ENCODE measurements at regions not wholly inside any gene's neighbourhood (a gene's known extent, or its start where the extent isn't known, plus 50 kb on each side); places are given as distances from the start of the nearest gene placed in this dataset.
"Not testable (repeated sequence)": the region's sequence is repeated elsewhere in the genome, so short reads cannot be mapped to it uniquely, and the experiment has no call there.

- no peak for TF ChIP-seq CTCF (IDR thresholded peaks at IDR 0.05; ENCODE audit: low read depth, low read length)
- in situ Hi-C loops (cut with HindIII; ENCODE audit: low sequenced_read_pairs) = no loop called here
- DNase-seq (ENCODE audit: low read depth, low spot score) = no peak
- H3K4me3 ChIP-seq (ENCODE audit: low read depth, low read length) = no peak overlapping the region
These were observed 107.3 kb upstream of the CEP126 start for GRCh38 chr11:101807531-101807930.

DNA sequence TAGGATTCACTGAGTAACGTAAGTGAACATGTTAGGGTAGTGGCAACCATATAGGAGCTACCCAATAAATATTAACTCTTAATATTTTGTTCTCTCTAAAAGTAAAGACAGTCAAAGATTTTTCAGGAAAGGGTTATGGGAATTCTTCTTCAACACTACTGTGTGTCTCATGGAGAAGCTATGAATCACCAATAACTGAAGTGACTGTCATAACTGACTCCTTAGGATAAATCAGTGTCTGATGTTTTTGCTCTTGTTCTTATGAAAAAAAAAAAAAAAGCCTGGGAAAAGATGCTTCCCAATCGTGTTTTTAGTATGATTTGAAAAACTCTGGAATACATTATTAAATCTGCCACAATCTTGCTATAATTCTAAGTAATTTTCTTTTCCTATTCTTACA lies 111.2 kb upstream of the CEP126 start:
- no peak for TF ChIP-seq CTCF (IDR thresholded peaks at IDR 0.05; ENCODE audit: low read depth, low read length)
- no peak for DNase-seq (ENCODE audit: low read depth, low spot score)
- in situ Hi-C loops (cut with HindIII; ENCODE audit: low sequenced_read_pairs) = no loop called here
- H3K4me3 ChIP-seq (ENCODE audit: low read depth, low read length) = no peak overlapping the region

DNA sequence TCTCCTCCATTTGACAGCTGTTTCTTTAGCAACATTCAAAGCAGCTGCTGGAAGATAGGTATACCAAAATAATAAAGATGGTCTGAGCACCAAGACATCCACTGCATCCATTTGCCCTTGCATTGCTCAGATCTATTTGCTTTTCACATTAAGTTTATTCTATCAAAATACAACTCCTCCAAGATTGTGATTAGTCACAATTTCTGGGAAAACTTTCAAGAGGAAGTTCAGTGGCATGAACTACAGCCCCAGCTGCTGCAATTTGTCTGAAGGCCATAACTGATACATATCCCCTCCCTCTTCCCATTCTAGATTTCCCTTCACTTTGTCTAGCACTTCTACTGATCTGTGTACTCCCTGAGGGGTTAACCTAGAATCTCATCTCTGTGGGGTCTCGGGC lies 117.5 kb upstream of the CEP126 start:
- TF ChIP-seq CTCF (IDR thresholded peaks at IDR 0.05; ENCODE audit: low read depth, low read length) = no peak
- H3K4me3 ChIP-seq (ENCODE audit: low read depth, low read length) = no peak overlapping the region
- in situ Hi-C loops (cut with HindIII; ENCODE audit: low sequenced_read_pairs) = no loop called here
- DNase-seq (ENCODE audit: low read depth, low spot score) = peak; percentile 28

DNA sequence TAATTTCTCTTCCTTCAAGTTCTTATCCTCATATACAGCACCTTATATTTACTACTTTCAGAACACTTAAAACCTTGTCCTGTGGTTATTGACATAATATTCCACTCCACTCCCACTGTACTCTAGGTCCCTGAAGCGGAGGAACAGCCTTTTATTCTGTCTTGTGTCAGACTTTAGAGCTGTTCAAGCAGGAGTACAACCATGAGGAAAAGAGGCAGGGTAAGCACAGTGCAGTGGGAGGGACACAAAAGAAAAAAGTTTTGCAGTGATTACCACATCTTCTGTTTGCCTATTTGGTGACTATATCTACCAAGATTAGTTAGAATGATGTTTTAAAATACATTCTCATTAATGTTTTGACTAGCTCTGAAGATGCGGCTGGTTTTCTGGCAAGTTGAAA lies 122.0 kb upstream of the CEP126 start:
- in situ Hi-C loops (cut with HindIII; ENCODE audit: low sequenced_read_pairs) = no loop called here
- no peak overlapping the region for H3K4me3 ChIP-seq (ENCODE audit: low read depth, low read length)
- TF ChIP-seq CTCF (IDR thresholded peaks at IDR 0.05; ENCODE audit: low read depth, low read length) = no peak
- DNase-seq (ENCODE audit: low read depth, low spot score) = no peak

DNA sequence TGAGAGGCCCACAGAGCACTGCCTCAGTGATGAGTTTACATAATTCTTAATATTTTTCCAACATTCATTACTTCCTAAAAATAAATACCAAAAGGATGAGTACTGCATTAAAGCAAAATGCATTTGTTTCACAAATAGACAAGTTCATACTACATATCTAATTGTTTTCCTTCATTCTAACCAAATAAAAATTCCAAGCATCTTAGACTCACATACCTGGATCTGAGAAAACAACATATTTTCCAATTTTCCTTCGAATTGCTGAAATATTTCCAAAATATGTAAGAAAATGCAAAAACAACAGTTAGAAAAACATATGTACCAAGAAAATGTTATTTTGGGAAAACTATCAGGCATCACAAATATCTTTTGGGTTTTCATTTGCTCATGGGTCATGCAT lies 127.9 kb upstream of the CEP126 start:
- TF ChIP-seq CTCF (IDR thresholded peaks at IDR 0.05; ENCODE audit: low read depth, low read length) = no peak
- in situ Hi-C loops (cut with HindIII; ENCODE audit: low sequenced_read_pairs) = no loop called here
- no peak overlapping the region for H3K4me3 ChIP-seq (ENCODE audit: low read depth, low read length)
- no peak for DNase-seq (ENCODE audit: low read depth, low spot score)

GRCh38 chr11:101786421-101786820 lies 128.4 kb upstream of the CEP126 start:
- no peak overlapping the region for H3K4me3 ChIP-seq (ENCODE audit: low read depth, low read length)
- DNase-seq (ENCODE audit: low read depth, low spot score) = no peak
- TF ChIP-seq CTCF (IDR thresholded peaks at IDR 0.05; ENCODE audit: low read depth, low read length) = no peak
- in situ Hi-C loops (cut with HindIII; ENCODE audit: low sequenced_read_pairs) = no loop called here

DNA sequence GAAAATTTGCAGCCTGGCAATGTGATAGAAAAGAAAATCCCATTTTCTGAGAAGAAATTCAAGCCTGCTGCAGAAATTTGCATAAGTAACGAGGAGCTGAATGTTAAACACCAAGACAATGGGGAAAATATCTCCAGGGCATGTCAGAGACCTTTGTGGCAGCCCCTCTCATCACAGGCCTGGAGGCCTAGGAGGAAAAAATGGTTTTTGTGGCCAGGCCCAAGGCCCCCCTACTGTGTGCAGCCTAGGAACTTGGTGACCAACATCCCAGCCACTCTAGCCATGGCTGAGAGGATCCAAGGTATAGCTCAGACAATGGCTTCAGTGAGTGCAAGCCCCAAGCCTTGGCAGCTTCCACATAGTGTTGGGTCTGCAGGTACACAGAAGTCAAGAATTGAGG lies 135.6 kb upstream of the CEP126 start:
- H3K4me3 ChIP-seq (ENCODE audit: low read depth, low read length); in situ Hi-C loops (cut with HindIII; ENCODE audit: low sequenced_read_pairs); DNase-seq (ENCODE audit: low read depth, low spot score): not testable (repeated sequence)
